Right renal pelvis (tissue), 4 donors: ENCODE measurements at regions not wholly inside any gene's neighbourhood (a gene's known extent, or its start where the extent isn't known, plus 50 kb on each side); places are given as distances from the start of the nearest gene placed in this dataset.
"Not testable (repeated sequence)": the region's sequence is repeated elsewhere in the genome, so short reads cannot be mapped to it uniquely, and the experiment has no call there.

Experiments used
- DNase-seq, 4 donors: peaks; one replicate each; pipeline ENCODE4 v3.0.0-alpha.2; 2013; ENCODE audit warnings: low read depth in 4 of 4, low spot score in 3 of 4, missing footprints in 1 of 4

DNA sequence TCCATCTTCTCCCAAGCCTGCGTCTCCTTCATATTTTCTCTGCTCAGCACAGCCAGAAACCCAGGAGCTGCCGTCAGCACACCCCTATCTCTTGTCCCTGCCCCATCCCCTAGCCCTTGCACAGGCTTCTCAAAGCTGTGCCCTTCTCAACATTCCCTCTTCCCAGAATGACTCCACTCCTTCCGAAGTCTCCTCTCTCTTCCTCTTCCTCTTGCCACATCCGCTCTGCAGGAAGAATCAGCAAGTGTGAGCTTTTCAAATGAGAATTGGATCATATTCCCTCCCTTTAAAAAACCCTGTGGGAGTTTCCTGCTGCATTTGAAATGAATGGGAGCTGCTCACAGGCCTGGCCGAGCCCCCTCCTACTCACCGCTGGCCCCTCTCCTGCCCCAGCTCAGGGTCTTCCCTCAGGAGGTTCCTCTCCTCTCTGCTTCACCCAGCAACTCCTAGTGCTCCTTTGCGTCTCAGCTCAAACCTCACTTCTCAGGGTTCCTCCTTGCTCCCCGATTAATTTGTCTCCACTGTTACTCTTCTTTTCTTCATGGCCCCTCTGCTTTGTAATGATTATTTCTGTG, 528.5 kb upstream of the CCDC196 start:
- DNase-seq = no peak

DNA sequence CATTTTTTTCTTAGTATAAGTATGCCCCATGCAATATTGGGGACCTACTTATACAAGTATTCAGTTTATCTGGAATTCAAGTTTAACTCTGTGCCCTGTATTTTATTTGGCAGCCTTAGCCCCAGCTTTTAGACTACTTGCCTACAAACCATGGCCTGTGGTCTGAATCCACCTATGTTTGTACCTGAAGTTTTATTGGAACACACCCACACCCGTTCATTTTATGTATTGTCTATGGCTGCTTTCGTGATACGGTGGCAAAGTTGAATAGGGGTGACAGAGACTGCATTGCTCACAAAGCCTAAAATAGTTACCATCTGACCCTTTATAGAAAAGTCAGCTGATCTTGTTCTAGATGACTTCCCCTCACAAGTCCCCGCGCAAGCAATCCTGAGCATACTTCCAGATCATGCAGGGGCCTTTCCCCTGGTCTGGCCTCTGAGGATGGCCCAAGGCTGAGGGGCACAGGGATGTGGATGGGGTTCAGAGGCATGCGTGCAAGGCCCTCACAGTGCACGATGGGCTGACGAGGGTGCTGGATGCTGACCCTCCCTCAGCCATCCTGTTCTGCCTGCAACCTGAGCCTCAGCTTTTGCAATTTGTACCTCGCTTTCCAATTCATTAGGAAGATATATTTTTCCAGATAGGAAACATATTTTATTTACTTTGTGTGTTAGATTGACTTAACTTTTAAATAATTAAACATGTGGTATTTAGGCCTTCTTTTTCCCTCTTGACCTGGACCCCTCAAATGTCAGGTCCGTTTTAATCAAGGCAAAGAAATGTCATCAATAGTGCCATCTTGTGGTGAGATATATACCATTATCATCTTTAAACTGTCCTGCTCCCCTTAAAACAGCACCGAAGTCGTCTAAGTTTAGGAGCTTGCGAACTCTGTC, 527.3 kb upstream of the CCDC196 start:
- DNase-seq = peak in 3 of 4 donors; percentile 9 to 31 (median 20)

DNA sequence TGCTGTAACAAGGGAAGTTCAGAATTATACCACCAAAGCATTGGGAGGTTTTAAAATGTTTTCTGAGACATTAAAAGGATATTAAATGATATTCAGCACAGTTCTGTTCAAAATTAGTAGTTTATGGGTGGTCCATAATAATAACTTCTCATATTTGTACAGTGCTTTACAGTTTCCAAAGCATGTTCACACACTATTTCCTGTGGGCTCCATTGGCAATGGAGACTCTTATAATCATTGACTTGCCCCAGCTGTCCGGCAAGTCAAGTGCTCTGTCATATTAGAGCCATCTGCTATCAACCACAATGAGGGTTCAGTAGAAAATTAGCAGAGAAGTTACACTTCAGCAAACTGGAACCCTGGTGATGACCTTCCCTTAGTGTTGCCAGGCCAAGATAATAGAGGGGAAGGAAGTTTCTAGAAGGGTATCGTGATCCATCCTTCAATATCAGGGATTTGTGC, 526.6 kb upstream of the CCDC196 start:
- no peak for DNase-seq

DNA sequence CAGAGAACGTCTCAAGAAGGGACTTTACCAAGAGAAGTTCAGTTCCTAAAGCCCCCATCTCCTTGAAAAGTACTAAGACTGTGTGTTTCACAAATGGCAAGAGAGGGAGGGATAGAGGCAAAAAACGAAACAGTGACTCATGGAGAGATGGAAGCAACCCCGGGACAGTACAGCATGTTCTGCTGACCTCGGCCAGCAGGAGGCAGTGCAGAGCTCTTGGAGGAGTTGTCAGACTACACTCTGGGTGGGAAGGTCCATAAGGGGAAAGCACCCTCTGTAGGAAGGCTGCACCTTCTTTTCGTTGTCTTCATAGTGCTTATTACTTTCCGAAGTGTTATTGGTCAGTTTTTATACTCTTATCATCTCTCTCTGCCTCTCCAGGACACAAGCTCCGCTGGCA, 525.2 kb upstream of the CCDC196 start:
- no peak for DNase-seq

DNA sequence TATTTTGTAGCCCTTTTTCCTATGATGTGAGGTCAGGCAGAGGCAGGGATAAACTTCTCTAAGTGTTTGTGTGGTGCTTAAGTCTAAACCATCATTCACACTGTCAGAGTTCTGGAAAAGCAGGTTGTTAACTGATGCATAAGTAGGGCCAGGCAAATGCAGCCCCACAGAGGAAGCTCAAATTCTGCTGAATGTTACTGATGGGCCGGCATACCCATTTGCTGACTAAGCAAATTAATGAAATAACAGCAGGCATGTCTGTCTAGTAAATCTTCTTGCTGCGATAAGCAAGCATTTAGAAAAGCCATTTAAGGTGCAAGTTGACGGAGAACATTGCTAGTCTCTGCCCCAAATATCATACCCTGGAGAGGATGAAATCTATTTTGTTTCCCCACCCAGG, 523.2 kb upstream of the CCDC196 start:
- DNase-seq = no peak

GRCh38 chr14:65964366-65964765, 521.8 kb upstream of the CCDC196 start:
- DNase-seq = no peak

DNA sequence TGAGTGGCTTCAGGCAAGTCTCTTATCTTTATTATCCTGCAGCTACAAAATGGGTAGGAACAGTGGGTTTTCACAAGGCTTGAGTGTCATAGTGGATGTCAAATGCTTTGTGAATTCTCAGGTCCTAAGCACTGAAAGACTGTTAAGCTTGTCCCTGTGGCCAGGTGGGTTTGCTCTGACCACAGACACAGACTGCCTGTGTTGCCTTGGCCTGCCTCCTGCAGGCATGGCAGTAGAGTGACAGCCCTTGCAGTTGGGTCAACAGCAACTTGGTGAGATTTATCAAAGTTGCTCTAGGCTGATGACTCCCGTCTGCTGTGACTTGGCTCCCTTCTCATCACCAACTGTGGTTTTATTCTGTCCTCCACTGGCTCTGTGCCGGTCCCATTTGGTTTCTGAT, 520.0 kb upstream of the CCDC196 start:
- no peak for DNase-seq

DNA sequence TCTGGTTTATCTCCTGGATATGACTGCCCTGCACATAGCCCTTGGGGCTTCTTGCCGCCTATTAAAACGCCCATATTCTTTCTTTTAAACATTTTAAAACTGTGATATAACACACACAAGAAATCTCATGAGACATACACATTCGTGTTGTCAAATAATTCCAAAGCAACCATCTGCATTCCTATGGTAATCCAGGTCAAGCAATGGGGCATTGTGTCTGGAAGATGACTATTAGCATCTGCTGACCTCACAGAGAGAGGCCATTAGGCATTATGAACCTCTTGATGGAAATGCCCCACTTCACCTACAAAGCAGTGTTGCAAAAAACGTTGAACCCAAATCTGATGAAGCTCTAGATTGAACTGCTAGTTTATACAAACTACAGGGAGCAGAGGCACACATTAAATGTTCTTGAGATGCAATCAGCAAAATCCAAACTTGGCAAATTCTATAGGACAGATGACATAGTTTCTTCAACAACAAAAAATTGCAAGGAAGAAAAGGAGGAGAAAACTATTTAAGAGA, 513.8 kb upstream of the CCDC196 start:
- no peak for DNase-seq

DNA sequence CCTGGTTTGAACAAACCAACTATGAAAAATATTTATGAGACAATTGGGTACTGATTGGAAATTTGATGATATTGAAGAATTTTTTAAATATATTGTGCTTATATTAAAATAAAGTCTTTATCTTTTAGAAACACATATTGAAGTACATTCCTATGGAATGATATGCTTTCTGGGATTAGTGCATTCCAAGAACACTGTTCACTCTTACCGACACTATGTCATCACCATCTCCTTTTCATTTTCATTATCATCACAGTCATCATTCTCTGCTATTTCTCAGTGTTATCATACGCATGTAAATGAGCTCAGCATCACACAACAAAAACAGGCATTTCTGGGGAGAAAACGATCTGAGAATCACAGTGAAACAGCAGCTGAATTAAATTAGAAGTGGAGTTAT, 513.3 kb upstream of the CCDC196 start:
- no peak for DNase-seq

GRCh38 chr14:65975865-65976264, 510.3 kb upstream of the CCDC196 start:
- no peak for DNase-seq

GRCh38 chr14:65976761-65977404, 509.3 kb upstream of the CCDC196 start:
- no peak for DNase-seq

DNA sequence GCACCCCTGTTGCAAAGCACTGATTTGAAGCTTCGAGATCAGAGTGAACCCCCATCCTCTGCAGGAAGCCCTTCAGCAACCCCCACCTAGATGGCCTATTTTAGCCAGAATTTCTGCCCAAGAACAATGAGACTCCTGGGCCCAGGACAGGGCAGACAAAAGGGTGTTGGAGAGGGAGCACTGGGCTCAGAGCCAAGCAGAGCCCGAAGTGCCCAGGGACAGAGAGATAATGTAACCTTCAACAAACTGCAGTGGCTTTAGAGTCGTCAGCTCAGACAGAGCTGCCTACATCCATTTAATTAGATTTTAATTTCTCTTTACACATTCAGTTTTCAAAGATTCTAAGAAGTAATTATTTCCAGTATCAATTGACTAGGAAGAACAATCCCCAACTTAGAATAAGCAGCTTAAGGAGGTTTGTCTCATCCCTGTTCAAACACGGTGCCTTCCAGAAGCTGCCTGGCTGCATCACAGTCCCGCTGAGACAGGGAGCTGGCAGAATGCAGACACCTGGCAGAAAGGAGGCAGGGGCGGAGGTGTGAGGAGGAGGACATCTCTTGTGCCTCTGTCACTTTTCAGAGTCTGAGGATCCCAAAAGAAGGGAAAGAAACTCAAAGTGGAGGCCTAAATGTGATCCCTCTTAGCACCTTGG, 504.9 kb upstream of the CCDC196 start:
- no peak for DNase-seq

DNA sequence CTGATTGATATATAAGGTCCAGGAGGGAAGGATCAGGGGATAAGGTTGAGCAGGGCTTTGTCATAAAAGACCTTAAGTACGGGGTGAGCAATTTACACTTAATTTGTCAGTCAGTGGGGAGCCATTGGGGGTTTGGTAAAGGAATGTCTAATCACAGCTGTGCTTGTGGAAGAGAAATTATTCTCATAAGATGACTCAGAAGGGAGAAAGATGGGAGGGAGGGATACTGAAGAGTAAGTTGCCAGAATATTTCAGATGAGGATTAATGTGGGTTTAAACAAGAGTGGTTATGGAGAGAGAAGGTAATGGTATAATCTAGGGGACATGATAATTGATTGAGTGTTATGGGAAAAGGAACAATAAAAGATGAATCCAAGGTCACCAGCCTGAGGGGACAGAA, 500.1 kb upstream of the CCDC196 start:
- no peak for DNase-seq

DNA sequence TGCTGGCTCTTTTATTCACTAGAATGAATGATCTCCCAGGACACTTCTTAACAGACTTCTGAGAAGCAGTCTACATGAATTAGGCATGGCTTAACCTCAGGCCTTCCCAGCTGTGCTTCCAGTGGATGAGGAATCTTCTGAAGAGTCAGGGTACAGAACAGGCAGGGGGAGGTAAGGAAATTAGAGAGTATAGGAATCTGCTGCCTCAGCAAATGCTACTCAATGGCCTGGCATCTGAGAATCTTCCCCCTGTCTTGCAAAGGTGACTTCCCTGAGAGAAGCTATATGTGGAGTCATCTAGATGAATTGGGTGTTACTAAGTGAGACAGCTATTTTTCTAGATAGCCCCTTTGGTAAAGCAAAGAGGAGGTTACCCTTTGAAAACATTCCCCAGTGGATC, 496.2 kb upstream of the CCDC196 start:
- no peak for DNase-seq

- DNase-seq = no peak
Measured at GRCh38 chr14:65991104-65991503, 495.1 kb upstream of the CCDC196 start.

- not testable (repeated sequence) for DNase-seq
Measured at GRCh38 chr14:65991935-65992334, 494.2 kb upstream of the CCDC196 start.

DNA sequence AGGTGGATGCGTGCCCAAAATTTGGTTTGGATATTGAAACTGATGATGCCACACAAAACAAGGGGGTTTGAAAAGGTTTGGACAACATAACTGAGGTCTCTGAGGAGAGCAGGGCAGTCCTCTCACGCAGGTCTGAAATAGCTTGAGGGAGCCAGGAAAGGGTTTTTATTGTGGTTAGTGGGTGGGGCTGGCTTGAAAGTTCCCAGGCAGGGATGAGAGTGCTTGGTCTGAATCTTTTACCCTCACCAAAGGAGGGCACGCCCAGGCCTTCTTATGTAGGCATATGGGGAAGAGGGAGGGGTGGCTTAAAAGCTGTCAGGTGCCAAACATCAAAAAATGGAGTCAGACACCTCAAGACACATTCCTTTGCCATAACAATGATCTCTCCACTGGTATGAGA, 493.1 kb upstream of the CCDC196 start:
- DNase-seq = no peak

GRCh38 chr14:65993996-65994395, 492.2 kb upstream of the CCDC196 start:
- no peak for DNase-seq

DNA sequence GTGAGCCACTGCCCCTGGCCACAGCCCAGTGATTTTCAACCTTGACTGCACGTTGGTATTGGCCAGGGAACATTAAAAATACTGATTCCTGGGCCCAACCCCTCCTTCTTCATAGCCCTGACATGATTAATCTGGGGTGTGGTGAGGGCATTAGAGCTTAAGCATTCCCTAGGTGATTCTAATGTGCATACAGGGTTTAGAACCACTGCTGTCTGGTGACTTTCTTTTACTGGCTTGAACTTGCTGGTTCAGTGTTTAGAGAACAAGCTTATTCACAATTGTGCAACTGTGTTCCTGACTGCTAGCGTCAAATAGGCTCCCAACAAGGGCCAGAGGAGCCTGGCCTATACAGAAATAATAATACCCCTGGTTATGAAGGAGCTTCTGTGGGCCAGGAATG, 488.8 kb upstream of the CCDC196 start:
- no peak for DNase-seq

DNA sequence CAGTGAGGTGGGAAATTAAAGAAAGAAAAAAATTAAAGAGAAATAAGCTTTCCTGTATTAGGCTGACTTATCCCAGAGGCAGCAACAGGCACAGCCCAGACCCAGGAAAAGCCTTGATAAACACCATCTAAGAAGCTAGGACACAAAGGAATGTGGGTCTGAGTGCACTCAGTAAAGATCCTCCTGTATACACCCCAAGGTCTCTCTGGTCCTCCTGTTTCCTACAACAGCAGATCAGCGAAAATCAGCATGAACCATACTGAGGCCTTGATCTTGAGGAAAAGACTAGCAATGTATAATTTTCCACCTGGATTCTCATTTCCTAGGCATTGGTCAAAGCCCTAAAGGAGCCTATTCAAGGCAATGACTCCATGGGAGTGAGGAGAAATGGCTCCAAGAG, 486.3 kb upstream of the CCDC196 start:
- DNase-seq = no peak

- DNase-seq = no peak
Measured at GRCh38 chr14:66000766-66001165, 485.4 kb upstream of the CCDC196 start.
